ENCODE measurements at regions not wholly inside any gene's neighbourhood (a gene's known extent, or its start where the extent isn't known, plus 50 kb on each side); places are given as distances from the start of the nearest gene placed in this dataset.

DNA sequence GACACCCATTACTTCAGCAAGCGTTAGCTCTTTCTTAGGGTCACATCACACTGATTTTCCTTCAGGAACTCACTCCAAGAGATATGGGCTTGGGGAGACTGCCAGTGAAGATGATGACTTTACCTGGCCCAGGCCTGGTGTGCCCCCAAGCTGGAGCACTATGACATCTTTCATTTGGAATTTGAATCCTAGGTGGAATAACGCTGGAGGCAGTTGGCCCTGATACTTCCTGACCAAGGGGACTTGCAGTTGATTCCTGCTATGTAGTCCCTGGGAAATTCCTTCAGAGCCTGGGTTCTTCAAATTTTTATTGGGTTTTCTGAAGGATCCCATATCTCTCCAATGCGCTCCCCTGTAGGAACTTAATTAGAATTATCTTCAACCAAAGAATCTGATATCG, 114.9 kb upstream of the GUCA2B start:
- Histone ChIP-seq H3K36me3 (ENCODE audit: insufficient read depth, low read length) (no peaks in the 10 kb centered on the region), H3K9me2 (replicated peaks; ENCODE audit: low read depth, low read length) (no peaks in the 10 kb centered on the region), H3K27me3 (ENCODE audit: insufficient read depth, low read length, poor library complexity, severe bottlenecking) (no peaks in the 10 kb centered on the region), H3K4me2 (ENCODE audit: low read depth, low read length, poor library complexity, severe bottlenecking) (no peak overlapping the region), H4K20me1 (ENCODE audit: insufficient read depth, low read length, poor library complexity, severe bottlenecking) (no peaks in the 10 kb centered on the region), H3K4me3 (ENCODE audit: low read length, poor library complexity, severe bottlenecking) (no peak overlapping the region), H3K4me1 (ENCODE audit: insufficient read depth, low read length, poor library complexity, severe bottlenecking) (peaks cover 11% of the 10 kb centered on the region), H3K9ac (ENCODE audit: low read depth, low read length, poor library complexity, severe bottlenecking) (no peak overlapping the region), H3K9me3 (ENCODE audit: insufficient read depth, low read depth, low read length) (no peaks in the 10 kb centered on the region), H2AFZ (ENCODE audit: low read length) (no peak overlapping the region), H3K79me2 (ENCODE audit: insufficient read depth, low read length) (no peaks in the 10 kb centered on the region), H3F3A (ENCODE audit: low read depth) (no peaks in the 10 kb centered on the region)
- TF ChIP-seq EZH2phosphoT487 (IDR thresholded peaks at IDR 0.05; ENCODE audit: borderline replicate concordance): no peak
- TF ChIP-seq, protein P1, sequence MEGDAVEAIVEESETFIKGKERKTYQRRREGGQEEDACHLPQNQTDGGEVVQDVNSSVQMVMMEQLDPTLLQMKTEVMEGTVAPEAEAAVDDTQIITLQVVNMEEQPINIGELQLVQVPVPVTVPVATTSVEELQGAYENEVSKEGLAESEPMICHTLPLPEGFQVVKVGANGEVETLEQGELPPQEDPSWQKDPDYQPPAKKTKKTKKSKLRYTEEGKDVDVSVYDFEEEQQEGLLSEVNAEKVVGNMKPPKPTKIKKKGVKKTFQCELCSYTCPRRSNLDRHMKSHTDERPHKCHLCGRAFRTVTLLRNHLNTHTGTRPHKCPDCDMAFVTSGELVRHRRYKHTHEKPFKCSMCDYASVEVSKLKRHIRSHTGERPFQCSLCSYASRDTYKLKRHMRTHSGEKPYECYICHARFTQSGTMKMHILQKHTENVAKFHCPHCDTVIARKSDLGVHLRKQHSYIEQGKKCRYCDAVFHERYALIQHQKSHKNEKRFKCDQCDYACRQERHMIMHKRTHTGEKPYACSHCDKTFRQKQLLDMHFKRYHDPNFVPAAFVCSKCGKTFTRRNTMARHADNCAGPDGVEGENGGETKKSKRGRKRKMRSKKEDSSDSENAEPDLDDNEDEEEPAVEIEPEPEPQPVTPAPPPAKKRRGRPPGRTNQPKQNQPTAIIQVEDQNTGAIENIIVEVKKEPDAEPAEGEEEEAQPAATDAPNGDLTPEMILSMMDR (conservative IDR thresholded peaks at IDR 0.05; ENCODE audit: low read length): no peak

DNA sequence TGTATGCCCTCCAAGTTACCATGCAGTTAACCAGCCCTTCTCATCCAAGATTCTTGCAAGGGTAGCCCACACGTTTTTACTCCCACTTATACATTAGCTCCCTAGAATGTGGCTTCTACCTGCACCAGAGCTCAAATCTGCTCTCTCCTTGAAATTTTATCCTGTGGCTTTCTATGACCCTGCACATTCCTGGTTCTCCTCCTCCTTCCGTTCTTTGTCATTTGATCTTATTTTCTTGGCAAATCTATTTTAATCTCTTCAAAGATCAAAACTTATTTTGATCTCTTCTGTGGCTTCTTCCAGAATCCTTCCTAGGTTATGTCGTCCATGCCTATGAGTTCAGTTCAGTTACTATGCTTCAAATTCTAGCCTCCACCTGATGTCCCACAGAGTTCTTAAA, 115.6 kb upstream of the GUCA2B start:
- no peaks in the 10 kb centered on the region for H4K20me1 ChIP-seq (ENCODE audit: insufficient read depth, low read length, poor library complexity, severe bottlenecking)

DNA sequence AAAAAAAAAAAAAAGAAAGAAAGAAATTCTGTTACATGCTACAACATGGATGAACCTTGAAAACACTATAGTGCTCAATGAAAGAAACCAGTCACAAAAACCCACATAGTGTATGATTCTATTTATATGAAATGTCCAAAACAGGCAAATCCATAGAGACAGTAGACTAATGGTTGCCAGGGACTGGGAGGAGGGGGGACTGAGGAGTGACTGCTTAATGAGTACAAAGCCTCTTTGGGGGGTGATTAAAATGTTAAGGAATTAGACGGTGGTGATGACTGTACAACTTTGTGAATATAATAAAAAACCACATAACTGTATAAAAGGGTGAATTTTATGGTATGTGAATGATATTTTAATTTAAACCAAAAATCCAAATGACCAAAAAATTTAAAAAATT, 116.0 kb upstream of the GUCA2B start:
- no peaks in the 10 kb centered on the region for H3K36me3 ChIP-seq (ENCODE audit: insufficient read depth, low read length)
- H3K4me2 ChIP-seq (ENCODE audit: low read depth, low read length, poor library complexity, severe bottlenecking): no peak overlapping the region
- TF ChIP-seq, protein P1 (conservative IDR thresholded peaks at IDR 0.05; ENCODE audit: low read length): no peak
- no peak for TF ChIP-seq EZH2phosphoT487 (IDR thresholded peaks at IDR 0.05; ENCODE audit: borderline replicate concordance)
- H3K4me1 ChIP-seq (ENCODE audit: insufficient read depth, low read length, poor library complexity, severe bottlenecking): peaks cover 11% of the 10 kb centered on the region
- H3K9me3 ChIP-seq (ENCODE audit: insufficient read depth, low read depth, low read length): no peaks in the 10 kb centered on the region
- no peaks in the 10 kb centered on the region for H3K9me2 ChIP-seq (replicated peaks; ENCODE audit: low read depth, low read length)
- no peaks in the 10 kb centered on the region for H4K20me1 ChIP-seq (ENCODE audit: insufficient read depth, low read length, poor library complexity, severe bottlenecking)
- H3K9ac ChIP-seq (ENCODE audit: low read depth, low read length, poor library complexity, severe bottlenecking): no peak overlapping the region
- no peaks in the 10 kb centered on the region for H3K27me3 ChIP-seq (ENCODE audit: insufficient read depth, low read length, poor library complexity, severe bottlenecking)
- H3K79me2 ChIP-seq (ENCODE audit: insufficient read depth, low read length): no peaks in the 10 kb centered on the region
- H3F3A ChIP-seq (ENCODE audit: low read depth): no peaks in the 10 kb centered on the region
- no peak overlapping the region for H2AFZ ChIP-seq (ENCODE audit: low read length)
- no peak overlapping the region for H3K4me3 ChIP-seq (ENCODE audit: low read length, poor library complexity, severe bottlenecking)

More for the DNA sequence above, 115.6 kb upstream of the GUCA2B start:
- Histone ChIP-seq H3K27me3 (ENCODE audit: insufficient read depth, low read length, poor library complexity, severe bottlenecking) (no peaks in the 10 kb centered on the region), H3K4me3 (ENCODE audit: low read length, poor library complexity, severe bottlenecking) (no peak overlapping the region), H3K9me2 (replicated peaks; ENCODE audit: low read depth, low read length) (no peaks in the 10 kb centered on the region), H3K79me2 (ENCODE audit: insufficient read depth, low read length) (no peaks in the 10 kb centered on the region), H3K9me3 (ENCODE audit: insufficient read depth, low read depth, low read length) (no peaks in the 10 kb centered on the region), H3K4me1 (ENCODE audit: insufficient read depth, low read length, poor library complexity, severe bottlenecking) (peaks cover 11% of the 10 kb centered on the region), H3K9ac (ENCODE audit: low read depth, low read length, poor library complexity, severe bottlenecking) (no peak overlapping the region), H3F3A (ENCODE audit: low read depth) (no peaks in the 10 kb centered on the region), H3K4me2 (ENCODE audit: low read depth, low read length, poor library complexity, severe bottlenecking) (no peak overlapping the region), H2AFZ (ENCODE audit: low read length) (no peak overlapping the region), H3K36me3 (ENCODE audit: insufficient read depth, low read length) (no peaks in the 10 kb centered on the region)
- TF ChIP-seq, protein P1 (conservative IDR thresholded peaks at IDR 0.05; ENCODE audit: low read length): no peak
- no peak for TF ChIP-seq EZH2phosphoT487 (IDR thresholded peaks at IDR 0.05; ENCODE audit: borderline replicate concordance)

Data from Loucy (cell line).